Testis (tissue), 2 donors: ENCODE measurements at regions not wholly inside any gene's neighbourhood (a gene's known extent, or its start where the extent isn't known, plus 50 kb on each side); places are given as distances from the start of the nearest gene placed in this dataset.

Experiments
- POLR2A ChIP-seq: fragments of 450-650 bp; IDR thresholded peaks from one replicate; pipeline ENCODE4 v1.6.1; 2017; ENCODE audit warnings: antibody characterized with exemption, mild to moderate bottlenecking, moderate library complexity
- TF ChIP-seq, protein P1 (sequence below), 3 experiments: fragments of 450-650 bp in 2 of 3; fragments of 200-600 bp in 1 of 3; sonication (generic) in 1 of 3; IDR thresholded peaks; one replicate each; pipeline ENCODE4 v1.5.1; 2016 to 2019; ENCODE audit warnings: antibody characterized with exemption in 3 of 3, mild to moderate bottlenecking in 2 of 3, moderate library complexity in 1 of 3

DNA sequence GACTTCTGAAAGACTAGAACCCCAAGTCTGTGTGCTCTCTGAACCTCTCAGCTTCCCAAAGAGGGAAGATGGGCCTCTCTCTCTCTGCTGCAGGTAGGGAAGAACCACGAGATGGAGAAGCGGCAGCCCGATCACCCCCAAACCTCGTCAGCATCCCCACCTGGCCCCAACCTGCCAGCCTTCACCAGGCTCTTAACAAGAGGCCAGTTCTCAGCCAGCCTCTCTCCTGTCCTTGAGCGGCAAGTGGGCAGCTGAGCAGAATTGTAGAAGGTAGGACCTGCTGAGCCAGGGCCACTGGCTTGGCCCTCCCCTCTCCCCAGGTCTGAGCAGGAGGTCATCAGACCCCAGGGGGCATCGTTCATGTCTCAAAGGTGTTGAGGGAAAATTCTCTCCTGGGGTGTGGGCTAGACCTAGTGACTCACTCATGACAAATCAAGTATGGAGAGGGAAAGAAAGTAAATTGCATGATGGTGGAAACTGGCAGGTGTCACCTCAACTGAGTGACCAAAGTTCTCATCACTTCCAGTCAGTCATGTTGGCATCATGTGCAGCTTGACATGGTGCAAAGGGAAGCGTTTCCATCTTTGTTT lies 92.0 kb upstream of the GPR26 start:
- TF ChIP-seq, protein P1, sequence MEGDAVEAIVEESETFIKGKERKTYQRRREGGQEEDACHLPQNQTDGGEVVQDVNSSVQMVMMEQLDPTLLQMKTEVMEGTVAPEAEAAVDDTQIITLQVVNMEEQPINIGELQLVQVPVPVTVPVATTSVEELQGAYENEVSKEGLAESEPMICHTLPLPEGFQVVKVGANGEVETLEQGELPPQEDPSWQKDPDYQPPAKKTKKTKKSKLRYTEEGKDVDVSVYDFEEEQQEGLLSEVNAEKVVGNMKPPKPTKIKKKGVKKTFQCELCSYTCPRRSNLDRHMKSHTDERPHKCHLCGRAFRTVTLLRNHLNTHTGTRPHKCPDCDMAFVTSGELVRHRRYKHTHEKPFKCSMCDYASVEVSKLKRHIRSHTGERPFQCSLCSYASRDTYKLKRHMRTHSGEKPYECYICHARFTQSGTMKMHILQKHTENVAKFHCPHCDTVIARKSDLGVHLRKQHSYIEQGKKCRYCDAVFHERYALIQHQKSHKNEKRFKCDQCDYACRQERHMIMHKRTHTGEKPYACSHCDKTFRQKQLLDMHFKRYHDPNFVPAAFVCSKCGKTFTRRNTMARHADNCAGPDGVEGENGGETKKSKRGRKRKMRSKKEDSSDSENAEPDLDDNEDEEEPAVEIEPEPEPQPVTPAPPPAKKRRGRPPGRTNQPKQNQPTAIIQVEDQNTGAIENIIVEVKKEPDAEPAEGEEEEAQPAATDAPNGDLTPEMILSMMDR (IDR thresholded peaks at IDR 0.05): no peak
- no peak for TF ChIP-seq POLR2A
